HG02852 (cell line): ENCODE measurements at regions not wholly inside any gene's neighbourhood (a gene's known extent, or its start where the extent isn't known, plus 50 kb on each side); places are given as distances from the start of the nearest gene placed in this dataset.

Experiments used
- ATAC-seq: cut with Tn5 transposase; IDR thresholded peaks from one replicate; pipeline ENCODE4 v1.9.1; 2021; ENCODE audit warnings: mild to moderate bottlenecking, moderate library complexity; ENCODE audit not compliant: unreplicated experiment

DNA sequence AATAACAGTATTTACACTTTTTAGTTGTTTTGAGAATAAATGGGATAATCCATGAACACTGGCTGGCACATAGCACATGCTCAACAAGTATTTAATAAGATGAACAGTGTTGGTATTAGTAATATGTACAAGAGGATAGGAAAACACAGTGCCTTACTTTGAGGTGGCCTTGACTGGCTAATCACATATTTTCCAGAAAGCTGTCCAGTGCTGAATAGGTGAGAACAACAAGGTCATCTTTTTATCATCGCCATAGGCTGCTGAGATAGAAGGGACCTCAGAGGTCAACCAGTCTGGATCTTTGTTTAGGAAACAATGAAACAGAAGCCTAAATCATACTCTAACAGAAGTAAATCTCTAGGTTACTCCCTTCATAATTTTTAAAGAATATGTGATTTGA lies 89.7 kb upstream of the BCL9 start:
- ATAC-seq, result no peak

DNA sequence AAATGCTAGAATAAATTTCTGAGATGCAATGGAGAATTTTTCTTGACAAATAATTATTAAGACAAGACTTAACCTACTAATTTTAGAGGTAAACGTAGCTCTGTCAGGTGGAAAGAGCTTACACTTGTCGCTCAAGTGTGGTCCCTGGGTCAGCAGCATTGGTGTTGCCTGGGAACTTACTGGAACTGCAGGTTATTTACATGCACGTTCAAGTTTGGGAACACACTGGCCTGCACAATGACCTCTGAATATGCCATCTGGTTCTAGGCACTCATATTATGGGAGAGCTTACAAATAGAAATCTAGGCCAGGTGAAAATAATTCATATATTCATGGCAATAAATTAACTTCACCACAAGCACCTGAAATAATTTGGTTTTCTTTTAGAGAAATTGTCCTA lies 88.5 kb upstream of the BCL9 start:
- ATAC-seq, result no peak

DNA sequence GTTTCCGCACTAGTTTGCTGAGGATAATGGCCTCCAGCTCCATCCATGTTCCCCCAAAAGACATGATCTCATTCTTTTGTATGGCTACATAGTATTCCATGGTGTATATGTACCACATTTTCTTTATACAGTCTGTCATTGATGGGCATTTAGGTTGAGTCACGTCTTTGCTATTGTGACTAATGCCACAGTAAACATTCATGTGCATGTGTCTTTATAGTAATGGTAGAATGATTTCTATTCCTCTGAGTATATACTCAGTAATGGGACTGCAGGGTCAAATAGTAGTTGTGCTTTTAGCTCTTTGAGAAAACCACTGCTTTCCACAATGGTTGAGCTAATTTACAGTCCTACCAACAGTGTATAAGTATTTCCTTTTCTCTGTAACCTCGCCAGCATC lies 78.3 kb upstream of the BCL9 start:
- no peak for ATAC-seq

DNA sequence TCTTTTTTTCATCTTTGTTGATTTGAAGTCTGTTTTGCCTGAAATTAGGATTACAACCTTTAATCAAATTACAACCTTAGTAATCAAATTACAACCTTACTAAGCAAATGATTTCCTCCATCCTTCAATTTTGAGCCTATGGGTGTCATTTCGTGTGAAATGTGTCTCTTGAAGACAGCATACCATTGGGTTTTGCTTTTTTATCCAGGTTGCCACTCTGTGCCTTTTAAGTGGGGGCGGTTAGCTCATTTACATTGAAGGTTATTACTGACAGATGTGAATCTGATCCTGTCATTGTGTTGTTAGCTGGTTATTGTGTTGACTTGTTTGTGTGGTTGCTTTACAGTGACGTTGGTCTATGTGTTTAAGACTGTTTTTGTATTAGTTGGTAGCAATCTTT lies 74.8 kb upstream of the BCL9 start:
- ATAC-seq, result no peak

DNA sequence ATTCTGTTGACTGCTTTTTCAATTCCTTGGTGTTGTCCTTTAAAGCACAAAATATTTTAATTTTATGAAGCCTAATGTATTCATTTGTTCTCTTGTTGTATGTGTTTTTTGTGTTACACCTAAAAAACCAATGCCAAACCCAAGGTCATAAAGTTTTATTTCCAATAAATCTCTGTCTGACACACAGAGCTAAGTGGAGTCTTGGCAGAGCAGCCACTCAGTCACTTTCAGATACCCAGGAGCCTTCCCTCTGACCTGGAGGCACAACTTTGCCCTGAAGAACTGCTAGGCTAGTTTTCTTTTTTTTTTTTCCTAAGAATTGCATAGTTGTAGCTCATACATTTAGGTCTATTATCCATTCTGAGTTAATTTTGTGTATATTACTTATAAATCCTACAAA lies 71.2 kb upstream of the BCL9 start:
- no peak for ATAC-seq

DNA sequence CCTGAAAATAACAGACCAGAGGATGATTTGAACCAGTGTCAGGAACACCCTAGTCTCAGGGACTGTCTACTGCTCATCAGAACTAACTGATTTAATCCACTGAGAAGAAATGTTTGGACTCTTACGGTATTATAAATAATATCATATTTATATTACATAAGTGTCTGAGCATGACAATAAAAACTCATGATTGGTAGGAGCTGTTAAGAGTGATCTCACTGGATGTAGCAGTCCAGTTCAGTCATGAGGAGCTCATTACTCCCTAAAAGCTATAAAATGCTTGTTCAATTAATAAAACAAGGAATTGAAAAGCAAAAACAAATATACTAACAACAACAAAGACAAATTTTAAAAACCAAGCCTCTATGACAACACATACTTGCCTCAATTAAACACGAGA lies 68.8 kb upstream of the BCL9 start:
- no peak for ATAC-seq

DNA sequence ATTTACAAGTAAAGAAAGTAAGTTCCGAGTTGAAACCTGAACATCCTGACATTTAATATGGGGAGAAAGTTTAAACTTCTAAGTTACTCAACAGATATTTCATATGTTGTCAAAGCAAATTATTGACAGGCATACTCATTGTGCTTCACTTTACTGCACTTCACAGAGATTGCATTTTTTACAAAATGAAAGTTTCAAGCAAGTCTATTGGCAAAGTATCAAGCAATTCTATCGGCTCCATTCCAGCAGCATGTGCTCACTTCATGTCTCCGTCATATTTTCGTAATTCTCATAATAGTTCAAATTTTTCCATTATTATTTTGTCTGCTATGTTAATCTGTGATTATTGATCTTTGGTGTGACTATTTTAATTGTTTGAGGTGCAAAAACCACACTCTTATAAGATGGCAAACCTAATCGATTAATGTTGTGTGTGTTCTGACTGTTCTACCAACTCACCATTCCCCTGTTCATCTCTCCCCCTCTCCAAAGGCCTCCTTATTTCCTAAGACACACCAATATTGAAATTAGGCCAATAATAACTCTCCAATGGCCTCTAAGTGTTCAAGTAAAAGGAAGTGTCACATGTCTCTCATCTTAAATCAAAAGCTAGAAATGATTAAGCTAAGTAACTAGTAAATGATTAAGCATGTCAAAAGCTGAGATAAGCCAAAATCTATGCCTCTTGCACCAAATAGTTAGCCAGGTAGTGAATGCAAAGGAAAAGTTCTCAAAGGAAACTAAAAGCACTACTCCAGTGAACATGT lies 68.2 kb upstream of the BCL9 start:
- ATAC-seq, result no peak

DNA sequence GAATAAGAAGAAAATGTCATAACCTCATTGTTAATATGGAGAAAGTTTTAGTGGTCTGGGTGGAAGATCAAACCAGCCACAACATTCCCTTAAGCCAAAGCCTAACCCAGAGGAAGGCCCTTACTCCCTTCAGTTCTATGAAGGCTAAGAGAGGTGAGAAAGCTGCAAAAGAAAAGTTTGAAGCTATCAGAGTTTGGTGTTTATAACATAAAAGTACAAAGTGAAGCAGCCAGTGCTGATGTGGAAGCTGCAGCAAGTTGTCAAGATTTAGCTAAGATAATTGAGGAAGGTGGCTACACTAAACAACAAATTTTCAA lies 67.6 kb upstream of the BCL9 start:
- ATAC-seq, result no peak

DNA sequence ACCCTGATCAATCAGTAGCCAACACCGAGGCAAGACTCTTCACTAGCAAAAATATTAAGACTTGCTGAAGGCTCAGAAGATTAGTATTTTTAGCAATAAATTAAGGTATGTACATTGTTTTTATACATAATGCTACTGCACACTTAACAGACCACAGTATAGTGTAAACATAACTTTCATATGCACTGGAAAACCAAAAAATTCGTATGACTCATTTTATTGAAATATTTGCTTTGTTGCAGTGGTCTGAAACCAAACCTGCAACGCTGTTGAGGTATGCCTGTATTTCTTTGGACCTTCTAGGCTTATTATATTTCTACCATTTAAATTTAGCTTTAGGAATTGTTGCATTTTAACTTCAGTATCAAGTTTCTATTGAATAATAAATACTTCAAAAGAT lies 65.8 kb upstream of the BCL9 start:
- ATAC-seq, result no peak

DNA sequence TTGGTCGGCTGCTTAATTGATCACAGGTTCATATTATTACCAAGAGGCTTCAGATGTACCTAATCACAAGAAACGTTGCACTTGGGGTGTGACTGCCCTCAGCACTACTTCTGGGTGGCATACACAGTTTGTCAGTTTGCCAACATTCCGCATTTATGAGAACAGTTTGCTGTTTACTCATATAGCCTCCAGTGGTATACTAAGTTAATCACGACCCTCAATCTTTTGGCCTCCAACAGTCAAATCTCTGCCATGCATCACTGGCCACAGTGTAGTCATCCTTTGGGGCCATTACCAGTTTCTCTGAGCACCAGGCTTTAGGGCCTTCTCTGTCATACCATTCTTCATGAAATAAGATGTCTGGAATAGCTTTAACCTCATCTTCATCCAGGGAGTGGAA lies 62.8 kb upstream of the BCL9 start:
- ATAC-seq, result no peak

DNA sequence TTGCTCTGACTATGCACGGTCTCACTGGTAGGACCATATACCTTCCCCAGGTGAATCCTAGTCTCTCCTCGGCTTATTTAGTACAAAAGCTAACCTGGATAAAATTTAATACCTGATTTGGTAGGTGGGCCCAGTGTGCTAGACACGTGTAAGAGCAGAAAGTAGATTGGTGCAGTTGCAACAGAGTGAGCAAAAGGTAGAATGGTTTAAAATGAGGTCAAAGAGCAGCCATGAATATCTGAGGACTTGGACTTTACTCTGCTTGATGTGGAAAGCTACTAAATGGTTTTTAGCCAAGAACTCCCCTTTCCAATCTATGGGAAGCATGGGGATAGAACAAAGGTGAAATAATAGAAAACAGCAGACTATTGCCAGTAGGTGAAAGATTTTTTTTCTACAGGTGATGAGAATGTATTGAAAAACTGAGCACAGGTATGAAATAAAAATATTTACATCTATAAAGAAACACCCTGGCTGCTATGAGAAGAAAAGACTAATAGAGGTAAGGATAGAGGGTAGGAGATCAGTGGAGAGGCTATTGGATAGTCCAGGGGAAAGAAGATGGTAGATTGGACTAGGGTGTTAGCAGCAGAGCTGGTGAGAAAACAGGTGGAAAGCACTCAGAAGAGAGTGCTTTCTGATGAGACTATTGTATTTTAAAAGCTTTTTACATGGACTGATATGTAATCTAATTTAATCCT lies 61.3 kb upstream of the BCL9 start:
- ATAC-seq, result no peak

DNA sequence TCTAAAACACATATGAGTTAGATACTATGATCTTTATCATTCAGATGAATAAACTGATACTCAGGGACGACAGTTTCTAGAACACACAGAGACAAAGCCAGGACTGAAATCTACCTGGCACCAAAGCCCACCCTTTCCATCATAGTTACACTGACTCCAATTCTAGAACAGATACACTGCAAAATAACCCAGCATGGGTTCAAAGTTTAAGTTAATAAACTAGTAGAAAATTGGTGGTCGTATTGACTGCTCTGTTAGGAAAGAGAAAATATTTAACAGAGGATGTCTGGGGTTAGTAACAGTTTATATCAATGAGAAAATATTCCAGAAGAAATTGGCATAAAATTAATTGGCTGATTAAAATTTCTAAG lies 60.8 kb upstream of the BCL9 start:
- no peak for ATAC-seq

DNA sequence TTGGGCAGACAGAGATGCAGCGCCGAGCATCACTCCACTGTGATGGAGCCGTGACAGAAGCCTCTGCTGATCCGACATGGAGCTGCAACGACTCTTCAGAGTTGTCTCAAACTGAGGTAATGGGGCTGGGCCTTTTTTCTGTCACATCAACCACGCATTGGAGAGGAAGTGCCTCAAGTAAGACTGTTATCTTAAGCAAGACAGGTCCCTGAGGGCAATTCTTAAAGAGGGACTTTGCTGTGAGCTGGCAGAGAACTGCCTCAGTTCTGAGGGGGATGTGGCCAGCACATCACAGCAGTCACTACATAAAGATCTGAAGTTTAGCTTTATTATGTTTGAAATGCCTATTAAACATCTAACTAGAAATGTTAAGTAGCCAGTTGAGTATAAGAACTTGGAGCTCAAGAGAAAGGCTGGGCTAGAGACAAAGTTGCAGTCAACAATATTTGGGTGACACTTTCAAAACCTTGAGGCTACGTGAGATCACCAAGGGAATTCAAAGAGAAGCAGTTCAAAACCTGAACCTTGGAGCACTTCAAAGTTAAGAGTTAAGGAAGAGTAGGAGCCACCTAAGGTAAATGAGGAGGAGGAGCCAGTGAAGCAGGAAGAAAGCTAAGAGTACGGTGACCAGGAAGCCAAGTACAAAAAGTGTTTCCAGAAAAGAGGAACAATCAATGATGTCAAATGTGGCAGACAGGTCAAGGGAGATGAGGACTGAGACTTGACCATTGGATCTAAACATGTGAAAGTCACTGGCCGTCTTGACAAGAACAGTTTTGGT lies 54.2 kb upstream of the BCL9 start:
- no peak for ATAC-seq

DNA sequence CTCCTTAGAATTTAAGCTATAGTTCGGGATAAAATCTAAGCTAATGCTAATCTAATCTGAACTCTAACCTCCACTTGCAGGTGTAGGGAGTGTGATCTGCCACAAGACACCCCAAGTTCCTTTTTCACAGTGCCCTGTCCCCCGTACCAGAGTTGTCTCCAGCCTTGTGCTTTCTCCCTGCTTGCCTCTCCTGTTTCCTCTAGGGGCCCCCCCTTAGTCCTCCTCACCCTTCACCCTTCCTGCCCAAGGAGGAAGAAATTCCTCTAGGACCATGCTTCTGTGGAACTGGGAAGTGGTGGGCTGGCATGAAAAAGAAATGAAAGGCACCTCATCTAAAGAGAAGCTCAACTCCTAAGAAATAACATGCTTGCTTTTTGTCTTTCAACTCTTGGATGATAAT lies 50.2 kb upstream of the BCL9 start:
- no peak for ATAC-seq
